ENCODE measurements at regions not wholly inside any gene's neighbourhood (a gene's known extent, or its start where the extent isn't known, plus 50 kb on each side); places are given as distances from the start of the nearest gene placed in this dataset.

DNA sequence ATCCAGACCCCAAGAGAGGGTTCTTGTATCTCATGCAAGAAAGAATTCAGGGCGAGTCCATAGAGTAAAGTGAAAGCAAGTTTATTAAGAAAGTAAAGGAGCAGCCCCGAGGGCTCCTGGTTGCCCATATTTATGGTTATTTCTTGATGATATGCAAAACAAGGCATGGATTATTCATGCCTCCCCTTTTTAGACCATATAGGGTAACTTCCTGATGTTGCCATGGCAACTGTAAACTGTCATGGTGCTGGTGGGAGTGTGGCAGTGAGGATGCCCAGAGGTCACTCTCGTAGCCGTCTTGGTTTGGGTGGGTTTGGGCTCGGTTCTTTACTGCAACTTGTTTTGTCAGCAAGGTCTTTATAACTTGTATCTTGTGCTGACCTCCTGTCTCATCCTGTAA is 750.2 kb upstream of the FANCL start:
- TF ChIP-seq, protein P1, sequence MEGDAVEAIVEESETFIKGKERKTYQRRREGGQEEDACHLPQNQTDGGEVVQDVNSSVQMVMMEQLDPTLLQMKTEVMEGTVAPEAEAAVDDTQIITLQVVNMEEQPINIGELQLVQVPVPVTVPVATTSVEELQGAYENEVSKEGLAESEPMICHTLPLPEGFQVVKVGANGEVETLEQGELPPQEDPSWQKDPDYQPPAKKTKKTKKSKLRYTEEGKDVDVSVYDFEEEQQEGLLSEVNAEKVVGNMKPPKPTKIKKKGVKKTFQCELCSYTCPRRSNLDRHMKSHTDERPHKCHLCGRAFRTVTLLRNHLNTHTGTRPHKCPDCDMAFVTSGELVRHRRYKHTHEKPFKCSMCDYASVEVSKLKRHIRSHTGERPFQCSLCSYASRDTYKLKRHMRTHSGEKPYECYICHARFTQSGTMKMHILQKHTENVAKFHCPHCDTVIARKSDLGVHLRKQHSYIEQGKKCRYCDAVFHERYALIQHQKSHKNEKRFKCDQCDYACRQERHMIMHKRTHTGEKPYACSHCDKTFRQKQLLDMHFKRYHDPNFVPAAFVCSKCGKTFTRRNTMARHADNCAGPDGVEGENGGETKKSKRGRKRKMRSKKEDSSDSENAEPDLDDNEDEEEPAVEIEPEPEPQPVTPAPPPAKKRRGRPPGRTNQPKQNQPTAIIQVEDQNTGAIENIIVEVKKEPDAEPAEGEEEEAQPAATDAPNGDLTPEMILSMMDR (IDR thresholded peaks at IDR 0.05; ENCODE audit: insufficient read depth, low read length, poor library complexity, severe bottlenecking), result no peak
- TF ChIP-seq EZH2phosphoT487 (conservative IDR thresholded peaks at IDR 0.05; ENCODE audit: low read length), result no peak
- H3K9ac ChIP-seq (ENCODE audit: low read length), result no peak overlapping the region

DNA sequence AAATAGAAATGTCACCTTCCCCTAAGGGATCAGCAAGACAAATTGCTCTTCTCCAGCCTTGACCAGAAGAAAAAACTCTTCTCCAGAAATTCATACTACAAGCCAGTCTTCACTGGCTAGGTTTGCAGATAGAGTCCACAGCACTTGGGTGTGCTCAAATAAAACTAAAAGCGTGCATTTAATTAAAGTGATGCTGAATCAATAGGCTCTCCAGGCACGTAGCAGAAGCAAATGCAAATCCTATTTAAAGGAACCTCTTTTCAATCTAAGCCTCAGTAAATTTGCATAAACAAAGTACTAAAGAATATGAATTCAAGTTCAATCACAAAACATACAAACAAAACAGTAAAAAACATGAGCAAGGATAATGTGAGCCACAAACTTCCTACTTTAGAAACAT is 744.4 kb upstream of the FANCL start:
- H3K27ac ChIP-seq (ENCODE audit: low read depth, low read length), result no peak overlapping the region
- H4K20me1 ChIP-seq (ENCODE audit: low read depth, low read length), result no peaks in the 10 kb centered on the region
- H2AFZ ChIP-seq (ENCODE audit: low read depth, low read length, severe bottlenecking), result no peak overlapping the region
- no peaks in the 10 kb centered on the region for H3K9me3 ChIP-seq (ENCODE audit: insufficient read depth, low read length)
- H3K27me3 ChIP-seq (ENCODE audit: low read length), result no peaks in the 10 kb centered on the region
- no peak for TF ChIP-seq EZH2phosphoT487 (conservative IDR thresholded peaks at IDR 0.05; ENCODE audit: low read length)
- TF ChIP-seq, protein P1 (IDR thresholded peaks at IDR 0.05; ENCODE audit: insufficient read depth, low read length, poor library complexity, severe bottlenecking), result no peak
- H3K4me3 ChIP-seq (ENCODE audit: insufficient read depth, low read length, poor library complexity, severe bottlenecking), result no peak overlapping the region
- no peaks in the 10 kb centered on the region for H3K9me2 ChIP-seq (replicated peaks; ENCODE audit: insufficient read depth, low read length)
- no peaks in the 10 kb centered on the region for H3K79me2 ChIP-seq (ENCODE audit: insufficient read depth, low read length)
- H3F3A ChIP-seq (ENCODE audit: insufficient read depth), result no peaks in the 10 kb centered on the region
- no peak overlapping the region for H3K9ac ChIP-seq (ENCODE audit: low read length)
- no peaks in the 10 kb centered on the region for H3K36me3 ChIP-seq (ENCODE audit: low read length)
- no peak overlapping the region for H3K4me2 ChIP-seq (ENCODE audit: low read depth, low read length, poor library complexity, severe bottlenecking)

More for the DNA sequence above, 750.2 kb upstream of the FANCL start:
- no peaks in the 10 kb centered on the region for H4K20me1 ChIP-seq (ENCODE audit: low read depth, low read length)
- H2AFZ ChIP-seq (ENCODE audit: low read depth, low read length, severe bottlenecking), result no peak overlapping the region
- H3K4me3 ChIP-seq (ENCODE audit: insufficient read depth, low read length, poor library complexity, severe bottlenecking), result no peak overlapping the region
- no peaks in the 10 kb centered on the region for H3K79me2 ChIP-seq (ENCODE audit: insufficient read depth, low read length)
- H3F3A ChIP-seq (ENCODE audit: insufficient read depth), result no peaks in the 10 kb centered on the region
- no peaks in the 10 kb centered on the region for H3K27me3 ChIP-seq (ENCODE audit: low read length)
- H3K9me3 ChIP-seq (ENCODE audit: insufficient read depth, low read length), result no peaks in the 10 kb centered on the region
- H3K27ac ChIP-seq (ENCODE audit: low read depth, low read length), result no peak overlapping the region
- no peak overlapping the region for H3K4me2 ChIP-seq (ENCODE audit: low read depth, low read length, poor library complexity, severe bottlenecking)
- H3K36me3 ChIP-seq (ENCODE audit: low read length), result no peaks in the 10 kb centered on the region
- no peaks in the 10 kb centered on the region for H3K9me2 ChIP-seq (replicated peaks; ENCODE audit: insufficient read depth, low read length)

DNA sequence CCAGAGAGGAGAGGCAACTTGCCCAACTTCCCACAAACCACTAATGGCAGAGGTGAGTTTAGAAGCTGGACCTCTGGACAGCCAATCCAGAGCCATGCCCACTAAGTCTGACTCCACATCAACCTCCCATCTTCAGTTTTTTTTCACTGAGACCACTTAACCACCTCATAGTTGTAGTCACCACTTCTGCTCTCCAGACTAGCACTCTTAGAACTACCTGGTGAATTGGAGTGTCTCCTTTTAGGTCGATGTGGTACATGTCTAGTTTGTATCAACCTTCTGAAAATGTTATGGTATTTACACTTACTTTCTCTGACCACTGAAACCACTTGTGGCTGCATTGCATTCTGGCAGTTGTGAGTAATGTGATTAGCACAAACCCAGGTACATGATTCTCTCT is 743.6 kb upstream of the FANCL start:
- H2AFZ ChIP-seq (ENCODE audit: low read depth, low read length, severe bottlenecking), result no peak overlapping the region
- H3K9me3 ChIP-seq (ENCODE audit: insufficient read depth, low read length), result no peaks in the 10 kb centered on the region
- H3K4me3 ChIP-seq (ENCODE audit: insufficient read depth, low read length, poor library complexity, severe bottlenecking), result no peak overlapping the region
- H3K36me3 ChIP-seq (ENCODE audit: low read length), result no peaks in the 10 kb centered on the region
- no peak overlapping the region for H3K9ac ChIP-seq (ENCODE audit: low read length)
- no peak for TF ChIP-seq EZH2phosphoT487 (conservative IDR thresholded peaks at IDR 0.05; ENCODE audit: low read length)
- TF ChIP-seq, protein P1 (IDR thresholded peaks at IDR 0.05; ENCODE audit: insufficient read depth, low read length, poor library complexity, severe bottlenecking), result no peak
- H3K27me3 ChIP-seq (ENCODE audit: low read length), result no peaks in the 10 kb centered on the region
- no peaks in the 10 kb centered on the region for H4K20me1 ChIP-seq (ENCODE audit: low read depth, low read length)
- H3K27ac ChIP-seq (ENCODE audit: low read depth, low read length), result no peak overlapping the region
- H3K9me2 ChIP-seq (replicated peaks; ENCODE audit: insufficient read depth, low read length), result no peaks in the 10 kb centered on the region
- no peaks in the 10 kb centered on the region for H3K79me2 ChIP-seq (ENCODE audit: insufficient read depth, low read length)
- no peaks in the 10 kb centered on the region for H3F3A ChIP-seq (ENCODE audit: insufficient read depth)
- H3K4me2 ChIP-seq (ENCODE audit: low read depth, low read length, poor library complexity, severe bottlenecking), result no peak overlapping the region
